Stimulated activated CD4-positive, alpha-beta T cell treated with anti-CD3 and anti-CD28 coated beads, Interleukin-1b, Interleukin-23, amount 100 ng/mL, for 1 hour (primary cell): ENCODE measurements at regions not wholly inside any gene's neighbourhood (a gene's known extent, or its start where the extent isn't known, plus 50 kb on each side); places are given as distances from the start of the nearest gene placed in this dataset.
A peak's percentile ranks its signal among the peaks of the same experiment; 100 is the strongest.
"Not testable (repeated sequence)": the region's sequence is repeated elsewhere in the genome, so short reads cannot be mapped to it uniquely, and the experiment has no call there.

Experiments
- DNase-seq, 2 donors: peaks; one replicate each; pipeline ENCODE4 v3.0.0-alpha.2; 2020; ENCODE audit warnings: low read depth in 2 of 2

DNA sequence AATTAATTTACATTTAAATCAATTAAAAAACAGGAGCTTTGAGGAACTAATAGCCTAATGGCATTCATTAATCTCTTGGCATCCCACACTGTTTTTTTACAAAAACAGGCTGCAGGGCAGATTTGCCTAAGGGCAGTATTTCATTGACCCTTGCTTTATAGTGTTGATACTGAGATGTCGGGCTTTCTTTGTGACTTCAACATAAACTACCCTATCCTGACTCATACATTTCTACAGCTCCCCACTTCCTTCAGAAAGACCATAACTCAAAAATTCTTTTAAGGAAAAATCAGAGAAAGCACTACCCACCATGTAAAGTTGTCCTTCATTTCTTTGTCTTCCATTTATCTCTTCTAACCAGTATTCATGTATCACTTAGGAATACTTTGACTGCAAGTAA is 92.2 kb upstream of the NT5E start:
- no peak for DNase-seq

DNA sequence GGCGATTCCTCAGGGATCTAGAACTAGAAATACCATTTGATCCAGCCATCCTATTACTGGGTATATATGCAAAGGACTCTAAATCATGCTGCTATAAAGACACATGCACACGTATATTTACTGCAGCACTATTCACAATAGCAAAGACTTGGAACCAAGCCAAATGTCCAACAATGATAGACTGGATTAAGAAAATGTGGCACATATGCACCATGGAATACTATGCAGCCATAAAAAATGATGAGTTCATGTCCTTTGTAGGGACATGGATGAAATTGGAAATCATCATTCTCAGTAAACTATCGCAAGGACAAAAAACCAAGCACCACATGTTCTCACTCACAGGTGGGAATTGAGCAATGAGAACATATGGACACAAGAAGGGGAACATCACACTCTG is 93.1 kb upstream of the NT5E start:
- not testable (repeated sequence) for DNase-seq

DNA sequence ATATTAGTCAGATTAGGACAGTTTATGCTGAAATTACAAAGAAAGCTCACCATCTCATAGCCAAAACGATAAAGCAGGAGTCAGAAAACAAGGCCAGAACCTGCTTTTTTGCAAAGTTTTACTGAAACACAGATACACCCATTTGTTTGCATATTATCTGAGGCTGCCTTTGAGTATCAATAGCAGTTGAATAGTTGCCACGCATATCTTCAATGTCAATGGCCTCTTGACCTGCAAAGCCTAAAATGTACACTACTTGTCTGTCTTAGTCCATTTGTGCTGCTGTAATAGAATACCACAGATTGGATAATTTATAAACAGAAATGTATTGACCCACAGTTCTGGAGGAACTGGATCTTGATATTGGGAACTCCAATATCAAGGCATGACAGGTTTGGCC is 94.1 kb upstream of the NT5E start:
- no peak for DNase-seq

DNA sequence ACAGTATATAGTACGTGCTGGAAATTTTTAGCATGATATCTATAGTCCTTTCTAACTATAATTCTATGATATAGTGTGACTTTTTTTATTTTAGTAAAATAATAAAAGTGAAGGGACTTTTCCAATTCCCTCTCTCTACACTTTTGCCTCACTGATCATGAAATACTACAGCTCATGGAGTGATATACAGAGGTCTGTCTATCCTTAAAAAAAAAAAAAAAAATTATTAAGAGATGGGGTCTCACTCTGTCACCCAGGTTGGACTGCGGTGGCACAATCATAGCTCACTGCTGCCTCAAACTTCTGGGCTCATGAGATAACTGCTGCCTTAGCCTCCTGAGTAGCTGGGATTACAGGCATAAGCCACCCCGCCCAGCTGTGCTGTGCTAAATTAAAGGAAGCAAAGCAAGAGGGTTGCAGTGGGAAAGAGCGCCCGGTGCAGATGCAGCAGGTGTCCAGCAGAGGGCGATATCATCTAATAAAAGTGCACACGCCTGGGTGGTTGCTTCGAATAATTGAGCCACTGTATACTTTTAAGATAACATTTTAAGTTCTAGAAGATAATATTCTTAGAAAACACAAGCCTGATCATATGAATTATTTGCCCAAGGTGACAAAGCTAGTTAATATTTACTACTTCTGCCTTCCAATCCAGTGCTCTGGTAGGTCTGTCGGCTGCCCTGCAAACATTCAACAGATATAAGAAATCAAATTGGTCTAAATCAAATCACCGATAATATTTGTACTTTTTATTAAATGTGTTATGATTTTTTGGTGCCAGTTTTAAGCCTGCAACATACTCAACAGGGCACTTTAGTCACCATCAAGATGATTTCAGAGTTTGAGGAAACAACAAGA is 94.9 kb upstream of the NT5E start:
- peak in 1 of 2 donors; percentile 30 for DNase-seq

DNA sequence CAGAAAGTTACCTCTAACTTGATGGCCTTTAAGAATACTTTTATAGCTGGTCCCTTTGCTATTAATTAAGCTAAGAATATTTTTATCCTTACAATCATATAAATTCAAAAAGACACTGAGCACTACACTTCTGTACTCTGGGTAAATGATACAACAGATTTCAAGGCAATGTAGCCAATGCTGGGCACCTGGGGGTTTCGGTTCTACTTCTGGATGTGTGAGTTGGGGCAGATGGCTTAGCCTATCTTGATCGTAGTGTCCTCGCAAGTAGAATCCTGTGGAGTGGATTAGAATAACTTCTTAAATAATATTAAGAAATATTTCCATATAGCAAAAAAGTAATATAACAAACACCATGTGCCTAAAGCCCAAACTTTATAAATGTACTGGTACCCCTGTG is 96.9 kb upstream of the NT5E start:
- DNase-seq, result no peak

DNA sequence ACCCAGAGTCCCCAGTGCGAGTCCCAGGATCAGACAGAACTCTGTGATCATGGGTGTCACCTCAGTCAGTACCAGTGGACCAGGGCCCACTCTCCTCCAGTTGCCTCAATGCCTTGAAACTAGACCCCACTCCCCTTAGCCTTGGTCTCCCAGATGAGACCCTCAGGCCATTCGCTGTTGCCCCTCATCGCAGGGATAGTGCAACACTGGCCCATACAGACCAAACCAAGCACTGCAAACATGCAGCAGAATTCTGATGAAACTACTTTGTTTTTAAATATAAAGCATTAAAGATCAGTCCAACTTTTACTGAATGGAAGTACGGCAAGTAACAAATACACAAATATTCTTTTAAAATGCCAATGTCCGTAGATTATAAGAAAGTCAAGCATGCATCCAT is 101.2 kb upstream of the NT5E start:
- DNase-seq, result no peak

DNA sequence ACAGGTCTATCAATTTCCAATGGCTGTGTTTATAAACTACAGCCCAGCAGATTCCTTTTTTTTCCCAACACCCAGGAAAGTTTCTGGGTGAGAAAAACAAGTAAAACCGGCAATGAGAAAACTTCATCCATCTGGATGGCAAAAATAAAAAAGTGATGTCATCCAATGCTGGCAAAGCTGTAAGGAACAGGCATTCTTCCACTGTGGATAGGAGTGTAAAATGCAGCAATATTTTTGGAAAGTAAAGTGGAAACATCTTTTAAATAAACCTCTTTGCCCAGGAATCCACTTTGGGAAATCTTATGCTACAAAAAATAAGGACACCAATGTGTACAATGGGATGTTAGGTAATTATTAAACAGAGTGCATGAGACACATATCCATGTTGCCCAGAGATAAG is 102.1 kb upstream of the NT5E start:
- DNase-seq, result no peak

DNA sequence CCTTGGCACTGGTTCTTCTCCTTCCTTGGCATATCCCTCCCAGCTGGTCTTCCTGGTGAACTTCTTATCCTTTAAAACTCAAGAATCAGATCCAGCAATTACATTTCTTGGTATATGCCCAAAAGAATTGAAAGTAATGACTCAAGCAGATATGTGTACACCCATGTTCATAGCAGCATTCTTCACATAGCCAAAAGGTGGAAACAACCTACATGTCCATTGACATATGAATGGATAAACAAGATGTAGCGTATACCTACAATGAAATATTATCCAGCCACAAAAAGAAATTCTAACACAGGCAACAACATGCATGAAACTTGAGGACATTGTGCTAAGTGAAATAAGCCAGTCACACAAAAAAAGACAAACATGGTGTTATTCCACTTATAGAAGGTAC is 103.7 kb upstream of the NT5E start:
- DNase-seq, result no peak

DNA sequence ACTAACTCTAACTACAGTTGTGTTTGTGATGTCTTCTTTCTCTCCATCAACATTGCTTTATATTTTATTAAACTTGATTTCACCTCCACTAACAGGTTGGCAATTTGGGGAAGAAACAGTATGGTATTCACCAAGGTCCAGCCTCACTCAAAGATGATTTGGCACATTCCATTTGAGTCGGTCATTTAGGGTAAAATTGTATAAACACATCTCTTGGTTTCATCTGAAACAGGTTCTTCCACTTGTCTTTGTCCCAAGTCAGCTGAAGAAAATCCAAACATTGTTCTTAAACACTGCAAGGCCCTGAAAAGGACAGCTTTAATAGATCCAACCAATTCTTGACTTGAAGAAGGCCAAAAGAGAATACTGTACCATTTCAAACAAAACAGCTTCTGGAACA is 104.9 kb upstream of the NT5E start:
- DNase-seq, result no peak

DNA sequence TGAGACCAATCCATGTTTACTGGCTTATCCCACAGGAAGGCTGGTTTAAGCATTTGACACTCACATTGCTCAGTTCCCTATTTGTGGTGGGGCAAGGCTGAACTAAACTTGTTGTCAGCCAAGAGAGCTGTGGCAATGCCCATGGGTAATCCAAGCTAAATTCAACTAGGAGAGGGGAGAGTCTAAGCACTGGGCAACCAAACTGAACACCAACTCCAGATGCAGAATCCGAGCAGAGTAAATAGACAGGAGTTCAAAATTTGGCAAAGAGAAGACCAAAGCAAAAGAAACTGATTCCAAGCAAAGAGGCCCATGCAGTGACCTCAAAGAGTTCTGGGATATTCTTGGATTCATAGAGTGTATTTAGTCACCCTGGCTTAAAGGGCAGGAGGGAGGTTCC is 106.5 kb upstream of the NT5E start:
- DNase-seq, result no peak

DNA sequence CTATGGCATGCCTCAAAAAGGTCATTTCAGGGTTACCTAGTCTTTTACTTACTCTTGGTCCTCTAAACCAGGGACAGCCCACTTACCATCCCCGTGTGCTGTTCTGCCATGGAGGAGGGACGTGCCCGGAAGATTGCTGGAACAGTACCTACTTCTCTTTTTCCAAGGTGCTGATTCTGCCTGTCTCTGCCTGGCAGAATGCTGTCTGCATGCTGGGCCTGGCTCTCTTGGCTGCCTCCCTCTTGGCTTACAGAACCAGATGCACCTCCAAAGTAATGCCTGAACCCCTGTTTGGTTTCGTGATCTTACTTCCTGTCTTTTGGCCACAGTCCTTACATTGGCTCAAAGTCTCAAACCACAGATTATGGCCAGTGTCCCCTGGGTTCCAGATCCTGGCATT is 120.7 kb upstream of the NT5E start:
- DNase-seq, result no peak

DNA sequence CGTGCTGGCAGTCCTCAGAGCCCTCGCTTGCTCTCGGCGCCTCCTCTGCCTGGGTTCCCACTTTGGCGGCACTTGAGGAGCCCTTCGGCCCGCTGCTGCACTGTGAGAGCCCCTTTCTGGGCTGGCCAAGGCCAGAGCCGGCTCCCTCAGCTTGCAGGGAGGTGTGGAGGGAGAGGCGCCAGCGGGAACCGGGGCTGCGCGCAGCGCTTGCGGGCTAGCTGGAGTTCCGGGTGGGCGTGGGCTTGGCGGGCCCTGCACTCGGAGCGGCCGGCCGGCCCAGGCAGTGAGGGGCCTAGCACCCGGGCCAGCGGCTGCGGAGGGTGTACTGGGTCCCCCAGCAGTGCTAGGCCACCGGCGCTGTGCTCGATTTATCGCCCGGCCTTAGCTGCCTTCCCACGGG is 124.1 kb upstream of the NT5E start:
- DNase-seq, result not testable (repeated sequence)

DNA sequence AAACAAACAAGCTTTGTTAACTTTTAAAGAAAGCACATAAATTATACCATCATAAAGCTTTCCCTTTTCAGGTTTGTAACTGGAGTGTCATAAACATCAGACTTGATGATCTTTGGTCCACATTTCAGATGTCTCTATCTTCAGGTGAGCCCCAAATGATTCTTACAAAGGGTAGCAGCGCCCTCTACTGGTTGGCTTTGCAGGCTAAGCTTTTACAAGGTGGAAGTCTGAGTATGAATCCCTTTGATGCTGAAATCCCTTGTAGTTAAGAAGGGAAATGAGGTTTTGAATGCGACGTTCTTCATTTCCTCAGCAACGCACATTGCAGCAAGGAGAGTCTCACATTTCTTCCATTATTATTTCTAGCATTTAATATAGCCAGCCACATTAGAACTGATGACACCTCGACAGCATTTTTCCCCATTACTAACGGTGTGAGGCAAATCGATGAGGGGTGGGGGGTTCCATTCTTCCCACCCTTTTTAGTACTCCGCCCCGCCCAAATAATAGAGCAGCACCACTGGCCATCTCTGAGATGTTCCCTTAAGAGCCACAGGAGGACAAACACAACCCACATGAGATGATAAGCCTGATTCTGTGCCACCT is 126.3 kb upstream of the NT5E start:
- peak; percentile 18 to 21 for DNase-seq

DNA sequence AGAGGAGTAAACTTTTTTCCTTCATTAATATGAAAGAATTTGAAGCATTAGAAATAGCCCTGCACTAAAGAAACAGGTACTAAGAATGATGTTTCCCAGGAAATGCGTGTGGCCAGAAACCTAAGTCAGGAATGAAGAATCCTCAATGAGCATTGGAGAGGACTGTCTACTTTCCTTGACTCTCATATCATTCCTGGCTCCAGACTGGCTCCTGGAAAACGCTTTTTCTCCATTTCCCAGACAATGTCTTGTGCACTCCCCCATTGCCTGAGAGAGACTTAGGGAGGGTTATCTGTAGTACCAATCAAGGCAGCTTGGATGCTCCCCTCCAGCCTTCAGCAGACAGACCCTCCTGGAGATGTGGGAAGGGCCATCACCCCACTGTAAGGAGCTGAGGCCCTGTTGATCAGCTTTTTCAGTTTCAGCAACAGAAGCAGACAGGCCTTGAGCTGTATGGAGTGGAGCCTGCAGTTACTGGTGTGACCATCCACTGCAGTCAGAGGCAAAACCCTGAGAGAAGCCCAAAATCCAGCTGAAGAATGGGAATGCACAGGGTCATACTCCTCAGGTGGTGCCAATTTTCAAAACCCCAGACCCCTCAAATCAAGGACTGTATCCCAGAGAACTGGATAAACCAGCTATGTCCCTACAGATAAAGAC is 127.3 kb upstream of the NT5E start:
- DNase-seq, result no peak

DNA sequence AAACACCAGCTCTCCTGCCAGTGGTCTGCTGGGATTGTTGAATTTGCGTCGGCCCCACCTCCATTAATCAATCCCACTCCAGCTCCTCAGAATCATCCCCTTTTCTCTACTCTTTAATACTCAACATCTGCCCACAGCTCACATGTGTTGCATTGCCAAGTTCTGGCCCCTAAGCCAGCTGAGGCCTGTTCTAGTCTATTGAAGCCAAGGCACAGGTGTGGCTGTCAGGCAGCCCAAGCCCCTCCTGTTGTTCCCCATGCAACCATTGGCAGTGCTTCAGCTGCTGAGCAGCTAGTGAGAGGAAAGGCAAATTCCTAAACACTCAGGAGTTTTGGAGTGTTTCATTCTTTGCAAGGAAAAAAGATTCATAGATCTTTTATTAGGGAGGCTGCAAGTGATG is 128.0 kb upstream of the NT5E start:
- no peak for DNase-seq

DNA sequence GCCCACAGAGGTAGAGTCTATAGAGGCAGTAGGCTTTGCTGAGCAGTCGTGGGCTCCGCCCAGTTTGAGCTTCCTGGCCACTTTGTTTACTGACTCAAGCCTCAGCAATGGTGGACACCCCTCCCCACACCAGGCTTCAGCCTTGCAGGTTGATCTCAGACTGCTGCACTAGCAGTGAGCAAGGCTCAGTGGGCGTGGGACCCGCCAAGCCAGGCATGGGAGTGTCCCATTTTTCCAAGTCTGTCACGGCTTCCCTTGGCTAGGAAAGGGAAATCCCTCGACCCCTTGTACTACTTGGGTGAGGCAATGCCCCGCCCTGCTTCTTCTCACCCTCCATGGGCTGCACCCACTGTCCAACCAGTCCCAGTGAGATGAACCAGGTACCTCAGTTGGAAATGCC is 135.3 kb upstream of the NT5E start:
- no peak for DNase-seq

DNA sequence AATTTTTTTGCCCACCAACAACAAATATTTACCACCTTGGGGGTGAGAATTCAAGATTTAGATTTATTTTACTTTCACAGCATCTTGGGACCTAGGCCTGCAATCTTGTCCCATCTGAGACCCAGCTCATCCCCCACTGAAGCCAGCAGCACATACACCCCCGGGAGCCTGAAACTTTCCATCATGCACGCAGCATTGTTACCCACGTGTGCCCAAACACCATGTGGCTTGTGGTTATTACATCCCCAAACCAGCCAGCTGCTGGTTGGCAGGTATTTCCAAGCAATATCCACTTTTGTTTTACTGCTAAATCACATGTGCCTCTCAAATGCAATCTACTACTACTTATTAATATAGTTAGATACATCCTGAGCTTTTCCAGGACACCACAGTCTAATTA is 149.3 kb upstream of the NT5E start:
- DNase-seq, result no peak

DNA sequence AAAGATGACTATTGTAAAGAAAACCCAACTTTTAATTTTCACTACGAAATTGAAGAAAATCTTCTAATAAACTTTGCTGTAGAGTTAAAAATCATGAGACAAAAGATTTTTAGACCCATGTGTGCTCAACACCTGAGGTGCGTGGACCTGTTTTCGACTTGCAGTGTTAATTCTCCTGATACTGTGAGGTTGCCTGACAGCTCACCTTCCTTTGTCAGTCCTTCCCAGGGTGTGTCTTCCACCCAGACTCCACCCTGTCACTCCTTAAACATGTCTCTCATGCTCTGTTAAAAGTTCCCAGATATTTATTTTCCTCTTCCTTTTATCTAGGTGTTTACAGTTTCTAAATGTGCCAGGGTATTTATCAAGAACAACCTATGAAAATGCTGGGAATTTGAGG is 151.3 kb upstream of the NT5E start:
- no peak for DNase-seq

DNA sequence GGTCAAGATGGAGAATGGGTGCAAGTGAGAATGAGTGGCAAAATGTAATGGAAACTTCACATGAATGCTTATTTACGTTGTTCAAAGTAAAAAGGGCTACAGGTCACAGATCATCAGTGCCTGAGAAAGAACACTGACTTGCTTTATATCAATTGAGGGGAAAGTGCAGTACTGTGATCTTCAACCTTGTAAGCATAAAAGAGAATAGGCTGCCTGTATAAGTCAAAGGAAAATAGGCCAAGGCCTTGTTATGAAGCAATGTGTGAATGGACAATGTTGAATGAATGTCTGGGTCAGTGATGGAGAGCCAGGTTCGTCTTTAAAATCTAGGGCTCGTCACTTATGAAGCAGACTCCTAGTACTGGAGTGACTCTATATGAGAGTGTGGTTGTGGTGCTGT is 158.6 kb upstream of the NT5E start:
- DNase-seq, result no peak

DNA sequence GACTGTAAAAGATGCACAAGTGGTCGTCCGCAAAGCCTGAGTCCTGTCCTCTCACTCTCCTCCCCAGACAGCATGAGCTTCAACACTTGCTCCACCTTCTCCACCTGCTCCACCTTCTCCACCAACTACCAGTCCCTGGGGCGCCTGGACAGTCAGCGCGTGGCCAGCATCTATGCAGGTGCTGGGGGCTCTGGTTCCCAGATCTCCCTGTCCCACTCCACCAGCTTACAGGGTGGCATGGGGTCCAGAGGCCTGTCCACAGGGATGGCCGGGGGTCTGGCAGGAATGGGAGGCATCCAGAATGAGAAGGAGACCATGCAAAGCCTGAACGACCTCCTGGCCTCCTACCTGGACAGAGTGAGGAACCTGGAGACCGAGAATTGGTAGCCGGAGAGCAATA is 162.2 kb upstream of the NT5E start:
- DNase-seq, result no peak

DNA sequence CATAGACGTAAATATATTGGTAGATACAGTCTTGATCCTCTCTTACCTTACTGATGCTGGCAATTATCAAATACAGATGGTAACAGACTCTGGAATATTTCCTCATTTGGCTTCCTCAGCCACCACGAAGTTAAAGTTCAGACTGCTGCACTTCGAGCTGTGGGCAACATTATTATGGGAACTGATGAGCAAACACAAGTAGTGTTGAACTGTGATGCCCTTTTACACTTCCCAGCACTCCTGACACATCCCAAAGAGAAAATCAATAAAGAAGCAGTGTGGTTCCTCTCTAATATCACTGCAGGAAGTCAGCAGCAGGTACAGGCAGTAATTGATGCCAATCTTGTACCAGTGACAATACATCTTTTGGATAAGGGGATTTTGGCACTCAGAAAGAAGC is 162.7 kb upstream of the NT5E start:
- no peak for DNase-seq

DNA sequence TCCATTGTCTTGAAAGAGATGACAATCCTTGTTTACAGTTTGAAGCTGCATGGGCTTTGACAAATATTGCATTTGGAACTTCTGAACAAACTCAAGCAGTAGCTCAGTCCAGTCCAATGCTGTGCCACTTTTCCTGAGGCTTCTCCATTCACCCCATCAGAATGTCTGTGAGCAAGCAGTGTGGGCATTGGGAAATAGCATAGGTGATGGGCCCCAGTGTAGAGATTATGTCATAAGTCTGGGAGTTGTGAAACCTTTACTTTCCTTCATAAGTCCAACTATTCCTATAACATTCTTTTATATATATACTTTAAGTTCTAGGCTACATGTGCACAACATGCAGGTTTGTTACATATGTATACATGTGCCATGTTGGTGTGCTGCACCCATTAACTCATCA is 163.4 kb upstream of the NT5E start:
- DNase-seq, result not testable (repeated sequence)

DNA sequence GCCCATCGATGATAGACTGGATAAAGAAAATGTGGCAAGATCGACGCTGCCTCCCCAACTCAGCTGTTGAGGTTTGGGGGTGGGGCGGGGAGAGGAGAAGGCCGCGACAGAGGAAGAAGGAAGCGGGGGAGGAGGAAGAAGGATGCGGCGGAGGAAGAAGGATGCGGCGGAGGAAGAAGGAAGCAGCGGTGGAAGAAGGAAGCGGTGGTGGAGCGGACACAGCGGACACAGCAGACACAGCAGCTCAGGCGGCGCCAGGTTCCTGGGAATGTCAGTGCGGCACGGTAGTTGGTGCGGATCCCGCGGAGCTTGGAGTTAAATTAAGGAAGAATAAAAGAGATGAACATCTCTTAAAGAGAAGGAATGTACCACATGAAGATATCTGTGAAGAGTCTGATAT is 163.9 kb upstream of the NT5E start:
- DNase-seq, result no peak
